GM19438 (cell line): ENCODE measurements at regions not wholly inside any gene's neighbourhood (a gene's known extent, or its start where the extent isn't known, plus 50 kb on each side); places are given as distances from the start of the nearest gene placed in this dataset.

Source experiments
- ATAC-seq: cut with Tn5 transposase; IDR thresholded peaks from one replicate; pipeline ENCODE4 v1.9.1; 2021; ENCODE audit warnings: low read depth; ENCODE audit not compliant: unreplicated experiment

- ATAC-seq: no peak
Measured at GRCh38 chr15:96783746-96784145, 453.2 kb downstream of the NR2F2 start.

GRCh38 chr15:96790004-96790403 is 459.5 kb downstream of the NR2F2 start:
- ATAC-seq: no peak

GRCh38 chr15:96792216-96792615 is 461.7 kb downstream of the NR2F2 start:
- ATAC-seq: no peak

- no peak for ATAC-seq
Measured at GRCh38 chr15:96796841-96797240, 466.3 kb downstream of the NR2F2 start.

- no peak for ATAC-seq
Measured at GRCh38 chr15:96801576-96802150, 471.2 kb downstream of the NR2F2 start.

- no peak for ATAC-seq
Measured at GRCh38 chr15:96802611-96803255, 472.2 kb downstream of the NR2F2 start.

- no peak for ATAC-seq
Measured at GRCh38 chr15:96804754-96805153, 474.3 kb downstream of the NR2F2 start.

GRCh38 chr15:96807361-96807760 is 476.9 kb downstream of the NR2F2 start:
- ATAC-seq: no peak

- ATAC-seq: no peak
Measured at GRCh38 chr15:96817900-96818299, 487.4 kb downstream of the NR2F2 start.

GRCh38 chr15:96818861-96819260 is 488.4 kb downstream of the NR2F2 start:
- no peak for ATAC-seq

GRCh38 chr15:96827981-96828380 is 497.5 kb downstream of the NR2F2 start:
- no peak for ATAC-seq

- ATAC-seq: no peak
Measured at GRCh38 chr15:96837241-96837970, 506.9 kb downstream of the NR2F2 start.

- no peak for ATAC-seq
Measured at GRCh38 chr15:96838081-96838480, 507.6 kb downstream of the NR2F2 start.

- ATAC-seq: no peak
Measured at GRCh38 chr15:96849271-96849900, 518.9 kb downstream of the NR2F2 start.

GRCh38 chr15:96851613-96852012 is 521.1 kb downstream of the NR2F2 start:
- ATAC-seq: no peak

GRCh38 chr15:96858694-96859093 is 528.2 kb downstream of the NR2F2 start:
- ATAC-seq: no peak

GRCh38 chr15:96860741-96861140 is 530.2 kb downstream of the NR2F2 start:
- no peak for ATAC-seq

GRCh38 chr15:96867992-96868391 is 537.5 kb downstream of the NR2F2 start:
- ATAC-seq: no peak

GRCh38 chr15:96869122-96869521 is 538.6 kb downstream of the NR2F2 start:
- no peak for ATAC-seq

GRCh38 chr15:96869790-96870189 is 539.3 kb downstream of the NR2F2 start:
- no peak for ATAC-seq

GRCh38 chr15:96870580-96870979 is 540.1 kb downstream of the NR2F2 start:
- no peak for ATAC-seq
